Uterus (tissue), 2 donors: ENCODE measurements at regions not wholly inside any gene's neighbourhood (a gene's known extent, or its start where the extent isn't known, plus 50 kb on each side); places are given as distances from the start of the nearest gene placed in this dataset.

Source experiments
- POLR2A ChIP-seq, 2 donors: fragments of 450-650 bp; IDR thresholded peaks; one replicate each; pipeline ENCODE4 v1.6.1; 2016; ENCODE audit warnings: antibody characterized with exemption in 2 of 2, mild to moderate bottlenecking in 1 of 2, moderate library complexity in 1 of 2
- TF ChIP-seq, protein P1 (sequence below), 4 experiments: fragments of 200-600 bp in 2 of 4; fragments of 450-650 bp in 2 of 4; sonication (generic) in 2 of 4; IDR thresholded peaks; one replicate each; pipeline ENCODE4 v1.5.1; 2016 to 2019; ENCODE audit warnings: antibody characterized with exemption in 4 of 4, mild to moderate bottlenecking in 2 of 4, moderate library complexity in 1 of 4

DNA sequence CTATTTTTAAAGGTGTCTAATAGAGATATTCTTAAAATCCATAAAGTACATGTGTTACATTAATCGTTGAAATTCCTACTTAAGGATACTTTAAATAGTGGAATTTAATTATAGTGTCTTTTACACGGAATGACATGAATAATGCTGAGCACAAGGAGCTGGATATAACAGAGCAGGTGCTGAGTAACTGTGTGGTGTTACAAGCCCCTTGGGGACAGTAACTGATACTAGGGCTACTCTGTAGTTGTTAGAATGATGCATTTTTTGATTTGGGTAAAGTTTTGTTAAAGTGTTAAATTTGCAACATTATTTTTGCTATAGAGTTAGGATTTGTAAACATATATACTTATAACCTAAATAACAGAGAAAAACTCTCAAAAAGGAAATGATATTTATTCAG is 1496.1 kb downstream of the OTOL1 start:
- TF ChIP-seq POLR2A (IDR thresholded peaks at IDR 0.05): no peak
- TF ChIP-seq, protein P1, sequence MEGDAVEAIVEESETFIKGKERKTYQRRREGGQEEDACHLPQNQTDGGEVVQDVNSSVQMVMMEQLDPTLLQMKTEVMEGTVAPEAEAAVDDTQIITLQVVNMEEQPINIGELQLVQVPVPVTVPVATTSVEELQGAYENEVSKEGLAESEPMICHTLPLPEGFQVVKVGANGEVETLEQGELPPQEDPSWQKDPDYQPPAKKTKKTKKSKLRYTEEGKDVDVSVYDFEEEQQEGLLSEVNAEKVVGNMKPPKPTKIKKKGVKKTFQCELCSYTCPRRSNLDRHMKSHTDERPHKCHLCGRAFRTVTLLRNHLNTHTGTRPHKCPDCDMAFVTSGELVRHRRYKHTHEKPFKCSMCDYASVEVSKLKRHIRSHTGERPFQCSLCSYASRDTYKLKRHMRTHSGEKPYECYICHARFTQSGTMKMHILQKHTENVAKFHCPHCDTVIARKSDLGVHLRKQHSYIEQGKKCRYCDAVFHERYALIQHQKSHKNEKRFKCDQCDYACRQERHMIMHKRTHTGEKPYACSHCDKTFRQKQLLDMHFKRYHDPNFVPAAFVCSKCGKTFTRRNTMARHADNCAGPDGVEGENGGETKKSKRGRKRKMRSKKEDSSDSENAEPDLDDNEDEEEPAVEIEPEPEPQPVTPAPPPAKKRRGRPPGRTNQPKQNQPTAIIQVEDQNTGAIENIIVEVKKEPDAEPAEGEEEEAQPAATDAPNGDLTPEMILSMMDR (IDR thresholded peaks at IDR 0.05): no peak
